Heart left ventricle (tissue), 13 donors: ENCODE measurements at regions not wholly inside any gene's neighbourhood (a gene's known extent, or its start where the extent isn't known, plus 50 kb on each side); places are given as distances from the start of the nearest gene placed in this dataset.

Experiments
- CTCF ChIP-seq, 12 donors: fragments of 200-600 bp; sonication (generic) in 4 of 12; IDR thresholded peaks; one replicate each; pipeline versions ENCODE4 v1.5.0 to v1.8.0; 2018 to 2022; ENCODE audit warnings: antibody characterized with exemption in 12 of 12, mild to moderate bottlenecking in 5 of 12
- POLR2A ChIP-seq, 2 donors: fragments of 450-650 bp; IDR thresholded peaks; one replicate each; pipeline ENCODE4 v1.6.1; 2017; ENCODE audit warnings: antibody characterized with exemption in 2 of 2, mild to moderate bottlenecking in 2 of 2, moderate library complexity in 2 of 2
- donor health status: ischemic (EF 13 %, LVEDD 7.1; RV severe dilation, severe dysfunction).
- donor health status: DM: no; HTN: yes; CAD: no.
- donor health status: DM: no; HTN: no; CAD: no.
- donor health status: ischemic (EF 25% LVEDD 6.9; RV normal size, moderate dysfunction).
- donor health status: ischemic (EF 25% LVEDD 5.7; RV mildly dilated, moderate dysfunction).
- donor health status: ischemic (EF 35%, LVEDD 5.7; RV mildly dilated, moderate dysfunction).
- donor health status: nonischemic (EF 11% LVEDD 7.7; RV severe dilation, severe dysfunction).
- donor health status: DM: yes; HTN: yes; CAD: no.
- donor health status: PGD.
- donor health status: ischemic (EF 29% LVEDD 5.4; RV normal size, mild dysfunction).
- donor health status: nonischemic (EF 23%, LVEDD 6.1; RV moderate dilation, normal function).

GRCh38 chr11:127890030-127890615, 697.2 kb downstream of the ETS1 start:
- TF ChIP-seq CTCF (IDR thresholded peaks at IDR 0.05), result no peak
- no peak for TF ChIP-seq POLR2A (IDR thresholded peaks at IDR 0.05)
